ENCODE measurements at regions not wholly inside any gene's neighbourhood (a gene's known extent, or its start where the extent isn't known, plus 50 kb on each side); places are given as distances from the start of the nearest gene placed in this dataset.

GRCh38 chr3:147793841-147794240, 384.7 kb downstream of the ZIC1 start:
- TF ChIP-seq CTCF (IDR thresholded peaks at IDR 0.05; ENCODE audit: low read depth, low read length, poor library complexity, severe bottlenecking) (no peak), EZH2phosphoT487 (IDR thresholded peaks at IDR 0.05; ENCODE audit: borderline replicate concordance, low read length) (no peak)
